22Rv1 (cell line): ENCODE measurements at regions not wholly inside any gene's neighbourhood (a gene's known extent, or its start where the extent isn't known, plus 50 kb on each side); places are given as distances from the start of the nearest gene placed in this dataset.

Experiments used
- H3K27ac ChIP-seq: fragments of 450-650 bp; 2 replicates; pipeline ENCODE4 v1.5.1; 2017
- CTCF ChIP-seq: fragments of 450-650 bp; IDR thresholded peaks from 2 replicates; pipeline ENCODE4 v1.5.1; 2017; ENCODE audit warnings: mild to moderate bottlenecking
- ZFX ChIP-seq: fragments of 450-650 bp; IDR thresholded peaks from 2 replicates; pipeline ENCODE4 v1.6.1; 2017; ENCODE audit warnings: antibody characterized with exemption, borderline replicate concordance

GRCh38 chr17:14712611-14713021 is 411.7 kb downstream of the HS3ST3B1 start:
- TF ChIP-seq ZFX (no peak), CTCF (no peak)
- H3K27ac ChIP-seq = no peak overlapping the region

GRCh38 chr17:14704121-14704520 is 403.2 kb downstream of the HS3ST3B1 start:
- TF ChIP-seq ZFX = no peak
- TF ChIP-seq CTCF = no peak
- no peak overlapping the region for H3K27ac ChIP-seq

- H3K27ac ChIP-seq = no peak overlapping the region
- no peak for TF ChIP-seq ZFX
Observed at GRCh38 chr17:14701886-14702285, 401.0 kb downstream of the HS3ST3B1 start.

GRCh38 chr17:14699574-14700185 is 398.8 kb downstream of the HS3ST3B1 start:
- no peak overlapping the region for H3K27ac ChIP-seq
- TF ChIP-seq ZFX (no peak), CTCF (no peak)

GRCh38 chr17:14693382-14693781 is 392.5 kb downstream of the HS3ST3B1 start:
- no peak overlapping the region for H3K27ac ChIP-seq

GRCh38 chr17:14690704-14691103 is 389.8 kb downstream of the HS3ST3B1 start:
- TF ChIP-seq ZFX (no peak), CTCF (no peak)
- H3K27ac ChIP-seq = no peak overlapping the region

More at GRCh38 chr17:14693382-14693781, 392.5 kb downstream of the HS3ST3B1 start:
- TF ChIP-seq CTCF (no peak), ZFX (no peak)

GRCh38 chr17:14688134-14688533 is 387.3 kb downstream of the HS3ST3B1 start:
- TF ChIP-seq ZFX (no peak), CTCF (peak; percentile 33; the same call in 1 of the 2 replicates)

GRCh38 chr17:14672830-14673229 is 371.9 kb downstream of the HS3ST3B1 start:
- H3K27ac ChIP-seq = no peak overlapping the region
- TF ChIP-seq CTCF (no peak), ZFX (no peak)

More at GRCh38 chr17:14688134-14688533, 387.3 kb downstream of the HS3ST3B1 start:
- H3K27ac ChIP-seq = no peak overlapping the region
